ENCODE measurements at regions not wholly inside any gene's neighbourhood (a gene's known extent, or its start where the extent isn't known, plus 50 kb on each side); places are given as distances from the start of the nearest gene placed in this dataset.

DNA sequence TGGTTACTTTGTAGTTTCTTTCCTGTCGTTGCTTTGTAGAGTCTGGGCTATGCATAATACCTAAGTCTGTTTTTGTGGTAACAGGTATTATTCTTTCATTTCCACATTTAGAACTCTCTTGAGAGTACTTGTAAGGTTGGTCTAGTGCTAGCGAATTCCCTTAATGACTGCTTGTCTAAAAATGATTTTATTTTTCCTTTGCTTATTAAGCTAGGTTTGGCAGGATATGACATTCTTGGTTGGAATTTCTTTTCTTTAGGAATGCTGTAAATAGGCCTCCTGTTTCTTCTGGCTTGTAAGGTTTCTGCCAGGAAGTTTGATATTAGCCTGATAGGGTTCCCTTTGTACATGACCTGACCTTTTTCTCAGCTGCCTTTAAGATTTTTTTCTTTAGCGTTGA, 70.1 kb upstream of the SGO1 start:
- TF ChIP-seq ZBTB6 (tag by site-specific recombination; IDR thresholded peaks at IDR 0.05) (no peak), ZNF701 (tag by site-specific recombination; IDR thresholded peaks at IDR 0.05) (no peak), HOXA7 (CRISPR knock-in tag; IDR thresholded peaks at IDR 0.05; ENCODE audit: borderline replicate concordance) (no peak), ZNF26 (tag by site-specific recombination; IDR thresholded peaks at IDR 0.05) (no peak), OSR2 (tag by site-specific recombination; IDR thresholded peaks at IDR 0.05) (no peak)
- H3K27ac ChIP-seq (ENCODE audit: extremely low read depth, low read depth, low read length): no peak overlapping the region
- H3K4me1 ChIP-seq (ENCODE audit: control insufficient read depth, insufficient read depth, low read length): no peaks in the 10 kb centered on the region
- H3K36me3 ChIP-seq (ENCODE audit: control insufficient read depth in 2 of 2, insufficient read depth in 1 of 2, low read length in 2 of 2): no peaks in the 10 kb centered on the region
- H3K9me3 ChIP-seq (ENCODE audit: control insufficient read depth, insufficient read depth, low read depth, low read length): no peaks in the 10 kb centered on the region
- ChIA-PET POLR2A (no interaction called here), CTCF (interaction anchor here (1.3 kb wide), 1 partner anchor 371 kb away, joined by 3 read pairs; no protein-coding TSS in a partner anchor)
- no peak overlapping the region for H3K4me3 ChIP-seq (ENCODE audit: low read depth, low read length)

DNA sequence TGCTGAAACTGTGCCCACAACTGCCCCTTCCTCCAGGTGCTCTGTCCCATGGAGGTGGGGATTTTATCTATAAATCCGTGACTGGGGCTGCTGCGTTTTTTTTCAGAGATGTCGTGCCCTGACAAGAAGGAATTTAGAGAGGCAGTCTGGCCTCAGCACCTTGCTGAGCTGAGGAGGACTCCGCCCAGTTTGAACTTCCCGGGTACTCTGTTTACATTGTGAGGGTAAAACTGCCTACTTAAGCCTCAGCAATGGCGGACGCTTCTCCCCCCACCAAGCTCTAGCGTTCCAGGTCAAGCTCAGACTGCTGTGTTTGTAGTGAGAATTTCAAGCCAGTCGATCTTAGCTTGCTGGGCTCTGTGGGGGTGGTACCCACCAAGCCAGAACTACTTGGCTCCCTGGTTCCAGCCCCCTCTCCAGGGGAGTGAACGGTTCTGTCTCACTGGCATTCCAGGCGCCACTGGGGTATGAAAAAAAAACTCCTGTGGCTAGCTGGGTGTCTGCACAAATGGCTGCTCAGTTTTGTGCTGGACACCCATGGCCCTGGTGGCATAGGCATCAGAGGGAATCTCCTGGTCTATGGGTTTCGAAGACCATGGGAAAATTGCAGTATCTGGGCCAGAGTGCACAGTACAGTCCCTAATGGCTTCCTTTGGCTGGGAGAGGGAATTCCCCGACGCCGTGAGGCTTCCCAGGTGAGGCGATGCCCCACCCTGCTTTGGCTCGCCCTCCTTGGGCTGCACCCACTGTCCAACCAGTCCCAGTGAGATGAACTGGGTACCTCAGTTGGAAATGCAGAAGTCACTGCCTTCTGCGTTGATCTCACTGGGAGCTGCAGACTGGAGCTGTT, 68.5 kb upstream of the SGO1 start:
- Histone ChIP-seq H3K9me3 (ENCODE audit: control insufficient read depth, insufficient read depth, low read depth, low read length) (no peaks in the 10 kb centered on the region), H3K27ac (ENCODE audit: extremely low read depth, low read depth, low read length) (no peak overlapping the region), H3K4me1 (ENCODE audit: control insufficient read depth, insufficient read depth, low read length) (no peaks in the 10 kb centered on the region), H3K4me3 (ENCODE audit: low read depth, low read length) (no peak overlapping the region), H3K36me3 (ENCODE audit: control insufficient read depth in 2 of 2, insufficient read depth in 1 of 2, low read length in 2 of 2) (no peaks in the 10 kb centered on the region)
- ChIA-PET POLR2A (no interaction called here), CTCF (no interaction called here)
- TF ChIP-seq SETDB1 (IDR thresholded peaks at IDR 0.05; ENCODE audit: insufficient read length, low read length) (no peak), MZF1 (tag by site-specific recombination; IDR thresholded peaks at IDR 0.05; ENCODE audit: borderline replicate concordance) (no peak), GLIS1 (tag by site-specific recombination; IDR thresholded peaks at IDR 0.05) (peak; percentile 35), PRDM10 (tag by site-specific recombination; IDR thresholded peaks at IDR 0.05) (peak; percentile 70), ZNF510 (tag by site-specific recombination; IDR thresholded peaks at IDR 0.05; ENCODE audit: insufficient replicate concordance) (peak; percentile 8), ZNF37A (tag by site-specific recombination; IDR thresholded peaks at IDR 0.05) (no peak), ZIC2 (tag by site-specific recombination; IDR thresholded peaks at IDR 0.05) (peak; percentile 35; the same call in 1 of the 2 replicates)
- TF ChIP-seq, protein P1, sequence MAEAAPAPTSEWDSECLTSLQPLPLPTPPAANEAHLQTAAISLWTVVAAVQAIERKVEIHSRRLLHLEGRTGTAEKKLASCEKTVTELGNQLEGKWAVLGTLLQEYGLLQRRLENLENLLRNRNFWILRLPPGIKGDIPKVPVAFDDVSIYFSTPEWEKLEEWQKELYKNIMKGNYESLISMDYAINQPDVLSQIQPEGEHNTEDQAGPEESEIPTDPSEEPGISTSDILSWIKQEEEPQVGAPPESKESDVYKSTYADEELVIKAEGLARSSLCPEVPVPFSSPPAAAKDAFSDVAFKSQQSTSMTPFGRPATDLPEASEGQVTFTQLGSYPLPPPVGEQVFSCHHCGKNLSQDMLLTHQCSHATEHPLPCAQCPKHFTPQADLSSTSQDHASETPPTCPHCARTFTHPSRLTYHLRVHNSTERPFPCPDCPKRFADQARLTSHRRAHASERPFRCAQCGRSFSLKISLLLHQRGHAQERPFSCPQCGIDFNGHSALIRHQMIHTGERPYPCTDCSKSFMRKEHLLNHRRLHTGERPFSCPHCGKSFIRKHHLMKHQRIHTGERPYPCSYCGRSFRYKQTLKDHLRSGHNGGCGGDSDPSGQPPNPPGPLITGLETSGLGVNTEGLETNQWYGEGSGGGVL (tag by site-specific recombination; IDR thresholded peaks at IDR 0.05): peak; percentile 40; the same call in 1 of the 2 replicates
